ENCODE measurements at regions not wholly inside any gene's neighbourhood (a gene's known extent, or its start where the extent isn't known, plus 50 kb on each side); places are given as distances from the start of the nearest gene placed in this dataset.

GRCh38 chr15:70451821-70452653 is 311.3 kb downstream of the UACA start:
- no peaks in the 10 kb centered on the region for H3K27me3 ChIP-seq
- H3K9me3 ChIP-seq, result no peaks in the 10 kb centered on the region
- peaks cover 0 to 11% (median 2%) of the 10 kb centered on the region in 4 donors for H3K4me1 ChIP-seq
- no peak overlapping the region for H3K4me3 ChIP-seq
- peak in 2 of 3 donors; percentile 38 to 57 for DNase-seq
- no peak overlapping the region for H3K27ac ChIP-seq
- H3K36me3 ChIP-seq, result no peaks in the 10 kb centered on the region
- TF ChIP-seq CTCF (IDR thresholded peaks at IDR 0.05) (no peak), POLR2A (IDR thresholded peaks at IDR 0.05) (no peak)

- no peaks in the 10 kb centered on the region for H3K27me3 ChIP-seq
- H3K27ac ChIP-seq, result no peak overlapping the region
- peaks cover 0 to 11% (median 2%) of the 10 kb centered on the region in 4 donors for H3K4me1 ChIP-seq
- H3K36me3 ChIP-seq, result no peaks in the 10 kb centered on the region
- TF ChIP-seq POLR2A (IDR thresholded peaks at IDR 0.05), result no peak
- TF ChIP-seq CTCF (IDR thresholded peaks at IDR 0.05), result no peak
- H3K9me3 ChIP-seq, result no peaks in the 10 kb centered on the region
- no peak overlapping the region for H3K4me3 ChIP-seq
- DNase-seq, result peak in 1 of 3 donors; percentile 25
These were observed 313.3 kb downstream of the UACA start for GRCh38 chr15:70450142-70450443.

GRCh38 chr15:70449311-70450141 is 313.8 kb downstream of the UACA start:
- Histone ChIP-seq H3K4me1 (peaks cover 0 to 11% (median 2%) of the 10 kb centered on the region in 4 donors), H3K36me3 (no peaks in the 10 kb centered on the region), H3K27me3 (no peaks in the 10 kb centered on the region), H3K27ac (no peak overlapping the region), H3K4me3 (no peak overlapping the region), H3K9me3 (no peaks in the 10 kb centered on the region)
- TF ChIP-seq POLR2A (IDR thresholded peaks at IDR 0.05) (no peak), CTCF (IDR thresholded peaks at IDR 0.05) (no peak)
- DNase-seq, result peak in 1 of 3 donors; percentile 1

- H3K36me3 ChIP-seq, result no peaks in the 10 kb centered on the region
- H3K4me1 ChIP-seq, result peaks cover 0 to 11% (median 2%) of the 10 kb centered on the region in 4 donors
- no peaks in the 10 kb centered on the region for H3K9me3 ChIP-seq
- H3K27me3 ChIP-seq, result no peaks in the 10 kb centered on the region
- DNase-seq, result peak in 2 of 3 donors; percentile 52 to 68
- peak overlapping the region in 1 of 4 donors; percentile 28 for H3K27ac ChIP-seq
- peak overlapping the region in 1 of 4 donors; percentile 12 for H3K4me3 ChIP-seq
- no peak for TF ChIP-seq CTCF (IDR thresholded peaks at IDR 0.05)
- TF ChIP-seq POLR2A (IDR thresholded peaks at IDR 0.05), result no peak
These were observed 315.2 kb downstream of the UACA start for GRCh38 chr15:70447928-70448698.

- no peaks in the 10 kb centered on the region for H3K27me3 ChIP-seq
- peaks cover 0 to 11% (median 2%) of the 10 kb centered on the region in 4 donors for H3K4me1 ChIP-seq
- no peak for DNase-seq
- no peaks in the 10 kb centered on the region for H3K36me3 ChIP-seq
- peak overlapping the region in 1 of 4 donors; percentile 12 for H3K4me3 ChIP-seq
- TF ChIP-seq CTCF (IDR thresholded peaks at IDR 0.05) (no peak), POLR2A (IDR thresholded peaks at IDR 0.05) (no peak)
- peak overlapping the region in 1 of 4 donors; percentile 28 for H3K27ac ChIP-seq
- no peaks in the 10 kb centered on the region for H3K9me3 ChIP-seq
These were observed 315.8 kb downstream of the UACA start for GRCh38 chr15:70447521-70447920.
